ENCODE measurements at regions not wholly inside any gene's neighbourhood (a gene's known extent, or its start where the extent isn't known, plus 50 kb on each side); places are given as distances from the start of the nearest gene placed in this dataset.

DNA sequence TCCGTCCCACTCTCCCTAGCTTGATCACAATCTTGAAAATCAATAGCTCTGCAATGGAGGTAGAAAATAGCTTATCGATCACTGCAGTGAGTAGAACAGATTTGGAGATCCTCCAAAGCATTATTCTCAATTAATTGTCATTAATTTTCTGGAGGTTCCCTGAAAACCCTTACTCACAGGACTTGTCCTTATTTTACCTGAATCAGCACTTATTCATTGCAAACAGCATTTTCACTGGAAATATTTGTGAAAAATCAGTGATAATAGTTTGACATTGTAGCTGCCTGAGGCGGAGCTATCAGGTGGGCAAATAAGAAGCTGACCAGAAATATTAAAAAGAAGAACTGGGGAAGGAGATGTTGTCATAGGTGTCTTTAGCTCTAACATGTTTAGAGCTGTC, 294.6 kb upstream of the ZSWIM2 start:
- TF ChIP-seq, protein P1, sequence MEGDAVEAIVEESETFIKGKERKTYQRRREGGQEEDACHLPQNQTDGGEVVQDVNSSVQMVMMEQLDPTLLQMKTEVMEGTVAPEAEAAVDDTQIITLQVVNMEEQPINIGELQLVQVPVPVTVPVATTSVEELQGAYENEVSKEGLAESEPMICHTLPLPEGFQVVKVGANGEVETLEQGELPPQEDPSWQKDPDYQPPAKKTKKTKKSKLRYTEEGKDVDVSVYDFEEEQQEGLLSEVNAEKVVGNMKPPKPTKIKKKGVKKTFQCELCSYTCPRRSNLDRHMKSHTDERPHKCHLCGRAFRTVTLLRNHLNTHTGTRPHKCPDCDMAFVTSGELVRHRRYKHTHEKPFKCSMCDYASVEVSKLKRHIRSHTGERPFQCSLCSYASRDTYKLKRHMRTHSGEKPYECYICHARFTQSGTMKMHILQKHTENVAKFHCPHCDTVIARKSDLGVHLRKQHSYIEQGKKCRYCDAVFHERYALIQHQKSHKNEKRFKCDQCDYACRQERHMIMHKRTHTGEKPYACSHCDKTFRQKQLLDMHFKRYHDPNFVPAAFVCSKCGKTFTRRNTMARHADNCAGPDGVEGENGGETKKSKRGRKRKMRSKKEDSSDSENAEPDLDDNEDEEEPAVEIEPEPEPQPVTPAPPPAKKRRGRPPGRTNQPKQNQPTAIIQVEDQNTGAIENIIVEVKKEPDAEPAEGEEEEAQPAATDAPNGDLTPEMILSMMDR (IDR thresholded peaks at IDR 0.05; ENCODE audit: low read depth, low read length) = no peak
- no peak for TF ChIP-seq POLR2A (IDR thresholded peaks at IDR 0.05; ENCODE audit: extremely low read depth, insufficient read length)
- no peak for TF ChIP-seq MAX (IDR thresholded peaks at IDR 0.05; ENCODE audit: low read depth, low read length)
- TF ChIP-seq MYC (IDR thresholded peaks at IDR 0.05; ENCODE audit: low read depth, low read length) = no peak

Measured in NB4 (cell line).